ENCODE measurements at regions not wholly inside any gene's neighbourhood (a gene's known extent, or its start where the extent isn't known, plus 50 kb on each side); places are given as distances from the start of the nearest gene placed in this dataset.

DNA sequence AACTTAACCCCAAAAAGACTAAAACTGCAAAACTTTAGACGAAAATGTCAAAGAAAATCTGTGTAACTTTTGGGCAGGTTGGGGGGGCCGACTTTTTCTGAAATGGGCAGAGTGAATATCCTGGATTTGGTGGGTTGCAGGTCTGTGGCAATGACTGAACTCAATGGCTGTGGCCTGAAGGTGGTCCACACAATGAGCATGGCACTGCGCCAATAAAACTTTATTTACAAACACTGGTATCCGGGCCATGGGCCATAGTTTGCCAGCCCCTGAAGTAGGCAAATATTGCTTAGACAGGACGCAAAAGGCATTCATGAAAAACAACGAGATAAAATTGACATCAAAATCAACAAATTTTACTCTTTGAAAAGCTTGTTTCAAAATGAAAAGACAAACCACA, 66.2 kb downstream of the RTP5 start:
- no peak overlapping the region for H3K4me3 Mint-ChIP-seq (ENCODE audit: low read depth, unreplicated experiment)
- DNase-seq, result no peak
- H3K4me1 Mint-ChIP-seq (ENCODE audit: low read depth, unreplicated experiment), result no peaks in the 10 kb centered on the region
- TF ChIP-seq, protein P1, sequence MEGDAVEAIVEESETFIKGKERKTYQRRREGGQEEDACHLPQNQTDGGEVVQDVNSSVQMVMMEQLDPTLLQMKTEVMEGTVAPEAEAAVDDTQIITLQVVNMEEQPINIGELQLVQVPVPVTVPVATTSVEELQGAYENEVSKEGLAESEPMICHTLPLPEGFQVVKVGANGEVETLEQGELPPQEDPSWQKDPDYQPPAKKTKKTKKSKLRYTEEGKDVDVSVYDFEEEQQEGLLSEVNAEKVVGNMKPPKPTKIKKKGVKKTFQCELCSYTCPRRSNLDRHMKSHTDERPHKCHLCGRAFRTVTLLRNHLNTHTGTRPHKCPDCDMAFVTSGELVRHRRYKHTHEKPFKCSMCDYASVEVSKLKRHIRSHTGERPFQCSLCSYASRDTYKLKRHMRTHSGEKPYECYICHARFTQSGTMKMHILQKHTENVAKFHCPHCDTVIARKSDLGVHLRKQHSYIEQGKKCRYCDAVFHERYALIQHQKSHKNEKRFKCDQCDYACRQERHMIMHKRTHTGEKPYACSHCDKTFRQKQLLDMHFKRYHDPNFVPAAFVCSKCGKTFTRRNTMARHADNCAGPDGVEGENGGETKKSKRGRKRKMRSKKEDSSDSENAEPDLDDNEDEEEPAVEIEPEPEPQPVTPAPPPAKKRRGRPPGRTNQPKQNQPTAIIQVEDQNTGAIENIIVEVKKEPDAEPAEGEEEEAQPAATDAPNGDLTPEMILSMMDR (IDR thresholded peaks at IDR 0.05; ENCODE audit: unreplicated experiment), result no peak
- no TSS peak for BruUV-seq (replicated peaks)
- H3K27me3 Mint-ChIP-seq (ENCODE audit: unreplicated experiment), result no peaks in the 10 kb centered on the region
- H3K36me3 Mint-ChIP-seq (ENCODE audit: insufficient read depth, unreplicated experiment), result no peaks in the 10 kb centered on the region
- intact Hi-C loops (cut with micrococcal nuclease; ENCODE audit: unreplicated experiment), result no loop called here
- no peak overlapping the region for H3K27ac Mint-ChIP-seq (ENCODE audit: unreplicated experiment)
- peaks cover 12% of the 10 kb centered on the region for H3K9me3 Mint-ChIP-seq (ENCODE audit: low read depth, unreplicated experiment)
- CTCF ChIA-PET, result no interaction called here

DNA sequence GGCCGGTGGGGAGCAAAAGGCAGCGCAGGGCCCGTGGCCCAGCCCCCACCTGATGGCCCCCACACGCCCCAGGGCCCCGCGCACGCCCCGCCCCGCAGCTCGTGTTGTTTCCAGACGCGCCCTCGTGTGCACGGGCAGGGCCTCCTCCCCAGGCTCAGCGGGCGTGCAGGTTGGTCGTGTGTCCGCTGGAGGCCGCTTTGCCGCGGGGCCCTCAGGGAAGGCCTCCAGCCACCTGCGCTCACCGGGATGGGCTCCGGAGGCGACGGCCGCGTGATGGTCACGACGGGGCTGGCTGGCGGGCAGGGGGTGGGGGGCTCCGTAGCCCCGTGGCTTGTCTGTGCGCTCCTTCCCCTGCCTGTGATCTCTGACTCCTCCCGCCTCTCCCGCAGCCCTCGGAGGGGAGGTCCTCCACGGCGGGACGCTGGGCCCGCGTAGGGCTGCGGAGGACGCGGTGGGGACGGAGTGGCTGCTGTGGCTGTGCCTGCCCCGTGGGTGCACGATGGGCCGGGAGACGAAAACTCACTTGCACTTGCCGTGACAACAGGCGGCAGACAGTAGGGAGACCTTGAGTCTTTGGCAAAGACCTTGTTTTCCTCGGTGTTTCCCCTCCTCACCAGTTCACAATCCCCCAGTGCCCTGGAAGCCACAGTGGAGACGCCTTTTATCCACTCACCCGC, 67.1 kb downstream of the RTP5 start:
- Mint-ChIP-seq H3K36me3 (ENCODE audit: insufficient read depth, unreplicated experiment) (no peaks in the 10 kb centered on the region), H3K27ac (ENCODE audit: unreplicated experiment) (no peak overlapping the region), H3K4me1 (ENCODE audit: low read depth, unreplicated experiment) (no peaks in the 10 kb centered on the region), H3K27me3 (ENCODE audit: unreplicated experiment) (no peaks in the 10 kb centered on the region), H3K4me3 (ENCODE audit: low read depth, unreplicated experiment) (no peak overlapping the region), H3K9me3 (ENCODE audit: low read depth, unreplicated experiment) (peaks cover 12% of the 10 kb centered on the region)
- no TSS peak for BruUV-seq (replicated peaks)
- TF ChIP-seq, protein P1 (IDR thresholded peaks at IDR 0.05; ENCODE audit: unreplicated experiment), result no peak
- intact Hi-C loops (cut with micrococcal nuclease; ENCODE audit: unreplicated experiment), result no loop called here
- CTCF ChIA-PET, result no interaction called here
- no peak for DNase-seq

DNA sequence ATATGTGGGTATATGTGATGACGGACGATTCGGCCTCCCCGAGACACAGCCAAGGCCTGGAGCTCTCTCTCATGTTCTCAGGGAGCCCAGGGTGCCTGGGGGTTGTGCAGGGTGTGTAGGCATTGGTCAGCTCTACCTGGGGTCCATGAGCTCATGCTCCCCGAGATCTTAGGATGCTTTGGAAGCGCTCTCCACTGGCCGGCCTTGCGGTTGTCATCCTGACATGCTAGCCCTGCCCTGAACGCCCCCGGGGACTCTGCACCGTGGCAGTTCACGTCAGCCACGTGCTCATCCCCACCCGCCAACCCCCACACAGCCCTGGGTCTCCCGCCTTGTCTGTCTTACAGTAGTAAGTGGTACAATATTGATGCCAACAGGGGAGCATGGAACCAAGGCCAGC, 67.8 kb downstream of the RTP5 start:
- H3K4me1 Mint-ChIP-seq (ENCODE audit: low read depth, unreplicated experiment), result no peaks in the 10 kb centered on the region
- intact Hi-C loops (cut with micrococcal nuclease; ENCODE audit: unreplicated experiment), result no loop called here

DNA sequence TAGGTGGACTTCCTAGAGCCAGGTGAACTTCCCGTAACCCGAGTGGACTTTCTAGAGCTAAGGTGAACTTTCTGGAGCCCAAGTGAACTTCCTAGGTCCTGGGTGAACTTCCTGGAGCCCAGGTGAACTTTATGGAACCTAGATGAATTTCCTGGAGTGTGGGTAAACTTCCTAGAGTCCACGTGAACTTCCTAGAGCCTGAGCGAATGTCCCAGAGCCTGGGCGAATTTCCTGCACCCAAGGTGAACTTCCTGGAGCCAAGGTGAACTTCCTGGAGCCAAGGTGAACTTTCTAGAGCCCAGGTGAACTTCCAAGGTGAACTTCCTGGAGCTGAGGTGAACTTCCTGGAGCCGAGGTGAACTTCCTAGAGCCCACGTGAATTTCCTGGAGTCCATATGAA, 70.0 kb downstream of the RTP5 start:
- CTCF ChIA-PET, result no interaction called here
- Mint-ChIP-seq H3K27me3 (ENCODE audit: unreplicated experiment) (no peaks in the 10 kb centered on the region), H3K4me1 (ENCODE audit: low read depth, unreplicated experiment) (no peaks in the 10 kb centered on the region), H3K27ac (ENCODE audit: unreplicated experiment) (no peak overlapping the region), H3K4me3 (ENCODE audit: low read depth, unreplicated experiment) (no peak overlapping the region), H3K36me3 (ENCODE audit: insufficient read depth, unreplicated experiment) (no peaks in the 10 kb centered on the region), H3K9me3 (ENCODE audit: low read depth, unreplicated experiment) (peaks cover 12% of the 10 kb centered on the region)
- intact Hi-C loops (cut with micrococcal nuclease; ENCODE audit: unreplicated experiment), result no loop called here
- DNase-seq, result no peak
- BruUV-seq (replicated peaks), result no TSS peak
- TF ChIP-seq, protein P1 (IDR thresholded peaks at IDR 0.05; ENCODE audit: unreplicated experiment), result no peak

More for the DNA sequence above, 67.8 kb downstream of the RTP5 start:
- Mint-ChIP-seq H3K4me3 (ENCODE audit: low read depth, unreplicated experiment) (no peak overlapping the region), H3K36me3 (ENCODE audit: insufficient read depth, unreplicated experiment) (no peaks in the 10 kb centered on the region), H3K9me3 (ENCODE audit: low read depth, unreplicated experiment) (peaks cover 12% of the 10 kb centered on the region), H3K27ac (ENCODE audit: unreplicated experiment) (no peak overlapping the region), H3K27me3 (ENCODE audit: unreplicated experiment) (no peaks in the 10 kb centered on the region)
- no peak for DNase-seq
- BruUV-seq (replicated peaks), result no TSS peak
- CTCF ChIA-PET, result interaction anchor here (0.6 kb wide), 1 partner anchor 40 kb away, joined by 5 read pairs; no protein-coding TSS in a partner anchor
- TF ChIP-seq, protein P1 (IDR thresholded peaks at IDR 0.05; ENCODE audit: unreplicated experiment), result no peak
